ENCODE measurements at regions not wholly inside any gene's neighbourhood (a gene's known extent, or its start where the extent isn't known, plus 50 kb on each side); places are given as distances from the start of the nearest gene placed in this dataset.
"Not testable (repeated sequence)": the region's sequence is repeated elsewhere in the genome, so short reads cannot be mapped to it uniquely, and the experiment has no call there.

GRCh38 chr12:76666290-76666835 is 97.6 kb upstream of the ZDHHC17 start:
- Histone ChIP-seq H3K27ac (no peak overlapping the region), H3K4me3 (no peak overlapping the region)
- WGBS, 2 donors = 53 to 63% methylated on average over 6 of the region's 6 CpGs

GRCh38 chr12:76669981-76670380 is 93.9 kb upstream of the ZDHHC17 start:
- H3K9me3 ChIP-seq = no peaks in the 10 kb centered on the region
- TF ChIP-seq CTCF (IDR thresholded peaks at IDR 0.05) (no peak), POLR2A (IDR thresholded peaks at IDR 0.05) (no peak)
- no peak for DNase-seq
- intact Hi-C loops (cut with DNase I) = no loop called here
- H3K36me3 ChIP-seq = no peaks in the 10 kb centered on the region
- H3K27me3 ChIP-seq = no peaks in the 10 kb centered on the region
- H3K4me3 ChIP-seq = no peak overlapping the region
- H3K27ac ChIP-seq = no peak overlapping the region
- WGBS, 2 donors = 73 to 90% methylated on average over 2 of the region's 2 CpGs
- no peaks in the 10 kb centered on the region for H3K4me1 ChIP-seq

More at GRCh38 chr12:76666290-76666835, 97.6 kb upstream of the ZDHHC17 start:
- Histone ChIP-seq H3K27me3 (no peaks in the 10 kb centered on the region), H3K36me3 (no peaks in the 10 kb centered on the region), H3K9me3 (no peaks in the 10 kb centered on the region), H3K4me1 (no peaks in the 10 kb centered on the region)
- TF ChIP-seq CTCF (IDR thresholded peaks at IDR 0.05) (no peak), POLR2A (IDR thresholded peaks at IDR 0.05) (no peak)
- no peak for DNase-seq
- intact Hi-C loops (cut with DNase I) = no loop called here

DNA sequence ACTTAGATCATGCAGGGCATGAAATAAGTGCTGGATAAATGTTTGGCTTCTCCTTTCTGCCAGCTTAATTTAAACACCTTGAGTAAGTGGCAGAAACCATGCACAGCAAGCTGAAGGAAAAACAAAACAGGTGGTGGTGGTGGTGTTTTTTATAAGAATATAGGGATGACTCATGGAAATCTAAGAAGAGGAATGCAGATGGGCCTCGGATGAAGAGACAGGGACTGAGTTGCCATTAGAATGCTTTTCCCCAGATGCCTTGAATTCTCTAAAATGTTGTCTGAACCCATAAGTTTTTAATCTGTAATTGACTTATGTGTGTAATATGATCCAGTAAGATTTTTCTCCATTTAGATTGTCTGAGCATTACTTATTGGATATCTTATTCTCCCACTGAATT is 93.1 kb upstream of the ZDHHC17 start:
- Histone ChIP-seq H3K9me3 (no peaks in the 10 kb centered on the region), H3K4me3 (no peak overlapping the region), H3K27me3 (no peaks in the 10 kb centered on the region), H3K27ac (no peak overlapping the region), H3K4me1 (no peaks in the 10 kb centered on the region), H3K36me3 (no peaks in the 10 kb centered on the region)
- DNase-seq = no peak
- 35 to 47% methylated on average over 1 of the region's 1 CpG for WGBS, 2 donors
- TF ChIP-seq POLR2A (IDR thresholded peaks at IDR 0.05) (no peak), CTCF (IDR thresholded peaks at IDR 0.05) (no peak)
- intact Hi-C loops (cut with DNase I) = no loop called here

DNA sequence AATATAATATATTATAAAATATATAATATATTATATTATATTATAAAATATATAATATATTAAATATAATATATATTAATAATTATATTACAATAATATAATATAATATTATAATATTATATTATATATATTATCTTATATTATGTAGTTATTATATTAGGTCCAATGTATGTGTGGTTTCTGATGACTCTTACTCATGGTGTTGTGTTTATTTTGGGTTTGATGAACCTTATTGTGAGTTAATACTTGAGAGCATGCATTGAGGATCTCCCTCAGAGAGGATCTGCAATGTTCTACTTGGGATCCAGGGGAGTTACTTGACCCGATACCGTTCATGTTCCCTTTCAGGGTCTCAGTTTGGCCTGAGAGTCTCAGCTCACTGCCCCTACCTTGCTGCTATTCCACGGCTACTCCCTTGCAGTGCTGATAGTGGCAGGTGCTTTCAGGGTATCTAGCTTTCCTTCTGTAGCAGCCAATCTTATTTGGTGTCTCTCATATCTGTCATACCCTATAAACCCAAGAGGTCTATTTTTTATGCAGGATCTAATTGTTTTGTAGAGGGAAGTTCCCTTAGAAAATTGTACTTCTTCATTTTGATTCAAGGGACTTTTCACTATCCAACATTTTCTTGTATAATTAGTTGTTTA is 89.1 kb upstream of the ZDHHC17 start:
- H3K27me3 ChIP-seq = no peaks in the 10 kb centered on the region
- no peaks in the 10 kb centered on the region for H3K4me1 ChIP-seq
- intact Hi-C loops (cut with DNase I) = no loop called here
- no peaks in the 10 kb centered on the region for H3K9me3 ChIP-seq
- no peak overlapping the region for H3K27ac ChIP-seq
- WGBS, 2 donors = 84 to 97% methylated on average over 3 of the region's 3 CpGs
- no peak for DNase-seq
- no peaks in the 10 kb centered on the region for H3K36me3 ChIP-seq
- no peak overlapping the region for H3K4me3 ChIP-seq
- no peak for TF ChIP-seq POLR2A (IDR thresholded peaks at IDR 0.05)
- TF ChIP-seq CTCF (IDR thresholded peaks at IDR 0.05) = no peak

DNA sequence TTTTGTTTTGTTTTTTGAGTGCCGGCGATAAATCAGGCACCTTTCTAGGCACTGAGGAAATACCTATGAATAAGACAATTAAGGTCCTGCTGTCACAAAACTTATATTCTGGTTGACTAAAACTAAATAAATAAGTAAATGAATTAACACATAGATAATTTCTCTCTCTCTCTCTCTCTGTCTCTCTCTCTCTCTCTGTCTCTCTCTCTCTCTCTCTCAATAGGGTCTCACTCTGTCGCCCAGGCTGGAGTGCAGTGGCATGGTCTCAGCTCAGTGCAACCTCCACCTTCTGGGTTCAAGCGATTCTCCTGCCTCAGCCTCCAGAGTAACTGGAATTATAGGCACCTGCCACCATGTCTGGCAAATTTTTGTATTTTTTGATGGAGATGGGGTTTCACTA is 87.7 kb upstream of the ZDHHC17 start:
- WGBS, 2 donors = 89 to 95% methylated on average over 4 of the region's 4 CpGs
- H3K9me3 ChIP-seq; intact Hi-C loops (cut with DNase I); H3K27ac ChIP-seq; H3K27me3 ChIP-seq; H3K4me3 ChIP-seq; H3K4me1 ChIP-seq; H3K36me3 ChIP-seq; DNase-seq: not testable (repeated sequence)

- intact Hi-C loops (cut with DNase I) = no loop called here
- no peaks in the 10 kb centered on the region for H3K9me3 ChIP-seq
- no peaks in the 10 kb centered on the region for H3K36me3 ChIP-seq
- H3K27me3 ChIP-seq = no peaks in the 10 kb centered on the region
- no peak for DNase-seq
- no peaks in the 10 kb centered on the region for H3K4me1 ChIP-seq
- 81 to 90% methylated on average over 1 to 2 of the region's 2 CpGs for WGBS, 2 donors
- no peak overlapping the region for H3K4me3 ChIP-seq
- TF ChIP-seq CTCF (IDR thresholded peaks at IDR 0.05) (no peak), POLR2A (IDR thresholded peaks at IDR 0.05) (no peak)
- no peak overlapping the region for H3K27ac ChIP-seq
Observed at GRCh38 chr12:76678992-76679391, 84.9 kb upstream of the ZDHHC17 start.

Data from esophagus squamous epithelium (tissue), 5 donors.